Keratinocyte (primary cell): ENCODE measurements at regions not wholly inside any gene's neighbourhood (a gene's known extent, or its start where the extent isn't known, plus 50 kb on each side); places are given as distances from the start of the nearest gene placed in this dataset.

ENCODE experiments used
- DNase-seq: peaks from one replicate; pipeline ENCODE4 v3.0.0-alpha.2; 2011; ENCODE audit warnings: low read depth, missing footprints, low spot score
- FAIRE-seq: peaks from 2 replicates; lab custom pipeline; 2011; peaks lifted over from hg19 to GRCh38; lab: Jason Lieb, UNC
- H2AFZ ChIP-seq: 2 replicates; pipeline ENCODE4 v1.6.0; 2012; ENCODE audit warnings: low read length, control low read depth, inconsistent platforms; ENCODE audit not compliant: control insufficient read depth
- H3K27ac ChIP-seq: 2 replicates; pipeline ENCODE4 v1.5.1; 2011; ENCODE audit warnings: low read length; ENCODE audit not compliant: control insufficient read depth, insufficient read depth
- H3K27me3 ChIP-seq: 3 replicates; pipeline ENCODE4 v1.6.0; 2011; ENCODE audit warnings: low read length; ENCODE audit not compliant: control insufficient read depth, insufficient read depth; ENCODE audit errors: extremely low read depth
- H3K36me3 ChIP-seq, 2 experiments: 2 replicates in 1 of 2; 3 replicates in 1 of 2; pipeline ENCODE4 v1.5.1; 2011; ENCODE audit warnings: low read length in 2 of 2, mild to moderate bottlenecking in 1 of 2; ENCODE audit not compliant: control insufficient read depth in 2 of 2, insufficient read depth in 2 of 2; ENCODE audit errors: extremely low read depth in 1 of 2
- H3K4me1 ChIP-seq: 3 replicates; pipeline ENCODE4 v1.5.1; 2011; ENCODE audit warnings: low read length; ENCODE audit not compliant: control insufficient read depth, insufficient read depth; ENCODE audit errors: extremely low read depth
- H3K4me2 ChIP-seq: 3 replicates; pipeline ENCODE4 v1.6.0; 2011; ENCODE audit warnings: low read depth, low read length; ENCODE audit not compliant: control insufficient read depth, insufficient read depth; ENCODE audit errors: extremely low read depth
- H3K4me3 ChIP-seq, 3 experiments: fragments of 200-600 bp in 1 of 3; sonication (generic) in 1 of 3; 2 replicates in 2 of 3; 3 replicates in 1 of 3; pipeline ENCODE4 v1.5.1; 2011 to 2016; ENCODE audit warnings: low read length in 3 of 3, mild to moderate bottlenecking in 3 of 3, control low read depth in 2 of 3, inconsistent platforms in 1 of 3, low read depth in 1 of 3, mixed read lengths in 1 of 3, mixed run types in 1 of 3, moderate library complexity in 1 of 3; ENCODE audit not compliant: control insufficient read depth in 2 of 3, insufficient read depth in 2 of 3; ENCODE audit errors: extremely low read depth in 1 of 3
- H3K79me2 ChIP-seq: 2 replicates; pipeline ENCODE4 v1.6.0; 2012; ENCODE audit warnings: low read length; ENCODE audit not compliant: control insufficient read depth, insufficient read depth
- H3K9ac ChIP-seq: 3 replicates; pipeline ENCODE4 v1.6.0; 2011; ENCODE audit warnings: low read length; ENCODE audit not compliant: control insufficient read depth, insufficient read depth; ENCODE audit errors: extremely low read depth
- H3K9me1 ChIP-seq: 3 replicates; pipeline ENCODE4 v1.6.0; 2011; ENCODE audit warnings: low read length; ENCODE audit not compliant: control insufficient read depth, insufficient read depth; ENCODE audit errors: extremely low read depth
- H3K9me3 ChIP-seq: 2 replicates; pipeline ENCODE4 v1.5.1; 2012; ENCODE audit warnings: low read depth, low read length; ENCODE audit not compliant: control insufficient read depth
- H4K20me1 ChIP-seq: 3 replicates; pipeline ENCODE4 v1.6.0; 2011; ENCODE audit warnings: low read length; ENCODE audit not compliant: control insufficient read depth, insufficient read depth; ENCODE audit errors: extremely low read depth
- EZH2 ChIP-seq: IDR thresholded peaks from one replicate; pipeline ENCODE4 v1.6.1; 2012; ENCODE audit warnings: inconsistent platforms, mild to moderate bottlenecking, low read length, moderate library complexity
- dilution Hi-C: fragments of 300-500 bp; cut with MboI; formaldehyde crosslinking; loops from one replicate; pipeline ENCODE4 v1.7.0; 2020; ENCODE audit warnings: low sequenced_read_pairs; ENCODE audit not compliant: extremely low pct_ligation_motif_present
- TF ChIP-seq, protein P1 (sequence below), 3 experiments: IDR thresholded peaks in 1 of 3; conservative IDR thresholded peaks in 1 of 3; optimal IDR thresholded peaks in 1 of 3; 2 replicates in 2 of 3; 3 replicates in 1 of 3; pipeline versions ENCODE3 to v1.5.1; 2011; ENCODE audit warnings: low read length in 3 of 3, mild to moderate bottlenecking in 3 of 3, moderate library complexity in 2 of 3, control low read depth in 1 of 3, inconsistent platforms in 1 of 3; ENCODE audit not compliant: insufficient read depth in 2 of 3; ENCODE audit errors: extremely low read depth in 1 of 3

DNA sequence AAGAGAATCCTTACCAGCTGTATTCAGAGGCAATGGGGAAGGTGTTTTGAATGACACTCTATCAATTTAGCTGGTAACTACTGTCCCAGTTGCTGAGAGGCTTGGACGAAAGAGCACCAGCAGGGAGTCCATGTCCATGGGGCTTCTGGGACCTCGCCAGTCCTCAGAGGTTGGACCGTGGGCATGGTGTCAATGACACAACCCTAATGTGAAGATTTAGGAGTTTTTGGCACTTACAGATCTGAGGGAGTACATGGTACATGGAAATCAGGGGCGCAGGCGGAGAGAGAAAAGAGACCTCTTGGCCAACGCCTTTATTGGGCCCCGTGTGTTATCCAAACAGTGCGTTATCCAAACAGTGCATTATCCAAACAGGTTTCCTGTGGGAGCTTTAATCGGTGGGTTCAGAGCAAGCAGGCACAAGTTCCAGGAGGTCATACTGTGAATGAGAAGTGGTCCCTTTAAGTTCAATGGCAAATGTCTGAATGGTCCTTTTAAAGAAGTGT, 169.1 kb upstream of the B3GAT1 start:
- no peak overlapping the region for H3K4me3 ChIP-seq
- dilution Hi-C loops: no loop called here
- no peaks in the 10 kb centered on the region for H3K27me3 ChIP-seq
- H3K9me1 ChIP-seq: no peaks in the 10 kb centered on the region
- no peaks in the 10 kb centered on the region for H3K79me2 ChIP-seq
- H3K9me3 ChIP-seq: no peaks in the 10 kb centered on the region
- H3K27ac ChIP-seq: no peak overlapping the region
- no peaks in the 10 kb centered on the region for H3K36me3 ChIP-seq
- H3K4me2 ChIP-seq: no peak overlapping the region
- DNase-seq (no peak), FAIRE-seq (no peak)
- H3K4me1 ChIP-seq: no peaks in the 10 kb centered on the region
- TF ChIP-seq, protein P1, sequence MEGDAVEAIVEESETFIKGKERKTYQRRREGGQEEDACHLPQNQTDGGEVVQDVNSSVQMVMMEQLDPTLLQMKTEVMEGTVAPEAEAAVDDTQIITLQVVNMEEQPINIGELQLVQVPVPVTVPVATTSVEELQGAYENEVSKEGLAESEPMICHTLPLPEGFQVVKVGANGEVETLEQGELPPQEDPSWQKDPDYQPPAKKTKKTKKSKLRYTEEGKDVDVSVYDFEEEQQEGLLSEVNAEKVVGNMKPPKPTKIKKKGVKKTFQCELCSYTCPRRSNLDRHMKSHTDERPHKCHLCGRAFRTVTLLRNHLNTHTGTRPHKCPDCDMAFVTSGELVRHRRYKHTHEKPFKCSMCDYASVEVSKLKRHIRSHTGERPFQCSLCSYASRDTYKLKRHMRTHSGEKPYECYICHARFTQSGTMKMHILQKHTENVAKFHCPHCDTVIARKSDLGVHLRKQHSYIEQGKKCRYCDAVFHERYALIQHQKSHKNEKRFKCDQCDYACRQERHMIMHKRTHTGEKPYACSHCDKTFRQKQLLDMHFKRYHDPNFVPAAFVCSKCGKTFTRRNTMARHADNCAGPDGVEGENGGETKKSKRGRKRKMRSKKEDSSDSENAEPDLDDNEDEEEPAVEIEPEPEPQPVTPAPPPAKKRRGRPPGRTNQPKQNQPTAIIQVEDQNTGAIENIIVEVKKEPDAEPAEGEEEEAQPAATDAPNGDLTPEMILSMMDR (optimal IDR thresholded peaks at IDR 0.05 in 1 of 3, IDR thresholded peaks at IDR 0.05 in 1 of 3, conservative IDR thresholded peaks at IDR 0.05 in 1 of 3; ENCODE audit: extremely low read depth in 1 of 3, insufficient read depth in 2 of 3, low read length in 3 of 3): no peak
- H2AFZ ChIP-seq: no peak overlapping the region
- no peak overlapping the region for H3K9ac ChIP-seq
- no peaks in the 10 kb centered on the region for H4K20me1 ChIP-seq

GRCh38 chr11:134580610-134580975, 168.6 kb upstream of the B3GAT1 start:
- H2AFZ ChIP-seq: no peak overlapping the region
- FAIRE-seq (no peak), DNase-seq (no peak)
- no peaks in the 10 kb centered on the region for H4K20me1 ChIP-seq
- H3K9ac ChIP-seq: no peak overlapping the region
- no peaks in the 10 kb centered on the region for H3K79me2 ChIP-seq
- TF ChIP-seq, protein P1 (optimal IDR thresholded peaks at IDR 0.05 in 1 of 3, IDR thresholded peaks at IDR 0.05 in 1 of 3, conservative IDR thresholded peaks at IDR 0.05 in 1 of 3; ENCODE audit: extremely low read depth in 1 of 3, insufficient read depth in 2 of 3, low read length in 3 of 3): no peak
- no peak for TF ChIP-seq EZH2
- no peaks in the 10 kb centered on the region for H3K36me3 ChIP-seq
- dilution Hi-C loops: no loop called here
- no peak overlapping the region for H3K27ac ChIP-seq
- no peak overlapping the region for H3K4me2 ChIP-seq
- no peaks in the 10 kb centered on the region for H3K4me1 ChIP-seq
- no peaks in the 10 kb centered on the region for H3K9me1 ChIP-seq
- no peak overlapping the region for H3K4me3 ChIP-seq
- no peaks in the 10 kb centered on the region for H3K9me3 ChIP-seq
- no peaks in the 10 kb centered on the region for H3K27me3 ChIP-seq
